Upper lobe of left lung (tissue), 6 donors: ENCODE measurements at regions not wholly inside any gene's neighbourhood (a gene's known extent, or its start where the extent isn't known, plus 50 kb on each side); places are given as distances from the start of the nearest gene placed in this dataset.

Source experiments
- ATAC-seq, 2 donors: fragments of 200-7000 bp; cut with Tn5 transposase; one replicate each; pipeline ENCODE4 v1.9.1; 2022; ENCODE audit warnings: mild to moderate bottlenecking in 2 of 2, moderate library complexity in 2 of 2; ENCODE audit not compliant: low FRiP score in 2 of 2
- DNase-seq, 2 donors: peaks; one replicate each; pipeline ENCODE4 v3.0.0-alpha.2; 2019 to 2020
- H3K27ac ChIP-seq, 4 donors: fragments of 200-600 bp; sonication (generic); one replicate each; pipeline ENCODE4 v1.5.1; 2016 to 2019
- H3K27me3 ChIP-seq, 4 donors: fragments of 200-600 bp; sonication (generic); one replicate each; pipeline ENCODE4 v1.5.1; 2017 to 2019
- H3K36me3 ChIP-seq, 4 donors: fragments of 200-600 bp; sonication (generic); one replicate each; pipeline ENCODE4 v1.5.1; 2016 to 2019
- H3K4me1 ChIP-seq, 4 donors: fragments of 200-600 bp; sonication (generic); one replicate each; pipeline ENCODE4 v1.5.1; 2018 to 2019
- H3K4me3 ChIP-seq, 4 donors: fragments of 200-600 bp; sonication (generic); one replicate each; pipeline ENCODE4 v1.5.1; 2017 to 2019; ENCODE audit warnings: mild to moderate bottlenecking in 2 of 4, moderate library complexity in 1 of 4
- H3K9me3 ChIP-seq, 4 donors: fragments of 200-600 bp; sonication (generic); one replicate each; pipeline ENCODE4 v1.5.1; 2018 to 2019
- EP300 ChIP-seq, 4 donors: sonication (generic); formaldehyde crosslinking; IDR thresholded peaks; one replicate each; pipeline ENCODE4 v1.5.1; 2017; ENCODE audit warnings: antibody characterized with exemption in 4 of 4, control low read depth in 2 of 4
- POLR2A ChIP-seq, 4 donors: fragments of 450-650 bp; IDR thresholded peaks; one replicate each; pipeline ENCODE4 v1.5.1; 2016 to 2017; ENCODE audit warnings: antibody characterized with exemption in 4 of 4, mild to moderate bottlenecking in 2 of 4
- POLR2AphosphoS5 ChIP-seq, 2 donors: sonication (generic); formaldehyde crosslinking; IDR thresholded peaks; one replicate each; pipeline ENCODE4 v1.5.1; 2017; ENCODE audit warnings: antibody characterized with exemption in 2 of 2
- WGBS, 2 donors: methylation state at CpG; one replicate each; pipeline ENCODE4 v1.1.5; 2017 to 2018; 5-methylcytosine and 5-hydroxymethylcytosine counted together
- TF ChIP-seq, protein P1 (sequence below), 6 experiments: fragments of 450-650 bp in 4 of 6; fragments of 200-600 bp in 2 of 6; sonication (generic) in 2 of 6; IDR thresholded peaks; one replicate each; pipeline ENCODE4 v1.5.1; 2016 to 2019; ENCODE audit warnings: antibody characterized with exemption in 6 of 6
- donor health status: DM: no; HTN: no; CAD: no; lungs with moderate emphysema.
- donor health status: DM: no; HTN: yes; CAD: no; lungs with severe emphysema.

DNA sequence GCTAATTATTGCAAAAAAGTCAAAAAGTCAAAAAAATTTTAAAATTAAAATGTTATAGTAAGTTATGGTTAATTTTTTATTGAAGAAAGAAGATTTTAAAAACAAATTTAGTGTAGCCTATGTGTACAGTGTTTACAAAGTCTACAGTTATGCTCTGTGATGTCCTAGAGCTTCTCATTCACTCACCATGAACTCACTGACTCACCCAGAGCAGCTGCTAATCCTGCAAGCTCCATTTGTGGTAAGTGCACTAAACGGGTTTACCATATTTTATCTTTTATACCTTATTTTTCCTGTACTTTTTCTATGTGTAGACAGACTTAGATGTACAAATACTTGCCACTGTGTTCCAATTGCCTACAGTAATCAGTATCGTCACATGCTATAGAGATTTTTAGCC, 788.2 kb downstream of the DSC3 start:
- ATAC-seq: no peak
- H3K4me1 ChIP-seq: no peaks in the 10 kb centered on the region
- no peaks in the 10 kb centered on the region for H3K9me3 ChIP-seq
- TF ChIP-seq EP300 (IDR thresholded peaks at IDR 0.05) (no peak), POLR2AphosphoS5 (IDR thresholded peaks at IDR 0.05) (no peak)
- TF ChIP-seq, protein P1, sequence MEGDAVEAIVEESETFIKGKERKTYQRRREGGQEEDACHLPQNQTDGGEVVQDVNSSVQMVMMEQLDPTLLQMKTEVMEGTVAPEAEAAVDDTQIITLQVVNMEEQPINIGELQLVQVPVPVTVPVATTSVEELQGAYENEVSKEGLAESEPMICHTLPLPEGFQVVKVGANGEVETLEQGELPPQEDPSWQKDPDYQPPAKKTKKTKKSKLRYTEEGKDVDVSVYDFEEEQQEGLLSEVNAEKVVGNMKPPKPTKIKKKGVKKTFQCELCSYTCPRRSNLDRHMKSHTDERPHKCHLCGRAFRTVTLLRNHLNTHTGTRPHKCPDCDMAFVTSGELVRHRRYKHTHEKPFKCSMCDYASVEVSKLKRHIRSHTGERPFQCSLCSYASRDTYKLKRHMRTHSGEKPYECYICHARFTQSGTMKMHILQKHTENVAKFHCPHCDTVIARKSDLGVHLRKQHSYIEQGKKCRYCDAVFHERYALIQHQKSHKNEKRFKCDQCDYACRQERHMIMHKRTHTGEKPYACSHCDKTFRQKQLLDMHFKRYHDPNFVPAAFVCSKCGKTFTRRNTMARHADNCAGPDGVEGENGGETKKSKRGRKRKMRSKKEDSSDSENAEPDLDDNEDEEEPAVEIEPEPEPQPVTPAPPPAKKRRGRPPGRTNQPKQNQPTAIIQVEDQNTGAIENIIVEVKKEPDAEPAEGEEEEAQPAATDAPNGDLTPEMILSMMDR (IDR thresholded peaks at IDR 0.05): no peak
- no peak overlapping the region for H3K27ac ChIP-seq
- H3K4me3 ChIP-seq: no peak overlapping the region
- 76 to 87% methylated on average over 2 of the region's 2 CpGs for WGBS, 2 donors
- no peak for DNase-seq
- no peaks in the 10 kb centered on the region for H3K27me3 ChIP-seq
- H3K36me3 ChIP-seq: no peaks in the 10 kb centered on the region

DNA sequence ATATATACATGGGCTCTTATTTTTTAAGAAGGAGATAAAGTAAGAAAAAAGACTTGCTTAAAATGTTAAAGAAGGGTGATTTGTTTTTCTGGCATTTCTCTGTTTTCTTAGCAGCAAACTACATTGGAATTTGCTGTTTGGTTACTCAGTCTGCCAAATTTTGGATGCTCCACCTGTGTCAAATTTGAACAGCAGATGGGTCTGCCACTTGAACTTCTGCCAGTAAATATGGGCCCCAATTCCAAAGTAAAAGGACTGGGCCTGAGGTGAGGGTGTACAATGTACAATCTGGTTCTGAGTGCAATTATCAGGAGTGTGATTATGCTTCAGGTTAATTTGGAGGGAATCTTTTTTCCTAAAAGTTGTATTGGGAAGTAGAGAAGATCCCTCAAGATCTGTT, 794.5 kb downstream of the DSC3 start:
- Histone ChIP-seq H3K27ac (no peak overlapping the region), H3K27me3 (no peaks in the 10 kb centered on the region), H3K4me3 (no peak overlapping the region), H3K9me3 (no peaks in the 10 kb centered on the region), H3K36me3 (no peaks in the 10 kb centered on the region), H3K4me1 (no peaks in the 10 kb centered on the region)
- TF ChIP-seq POLR2AphosphoS5 (IDR thresholded peaks at IDR 0.05) (no peak), EP300 (IDR thresholded peaks at IDR 0.05) (no peak), POLR2A (IDR thresholded peaks at IDR 0.05) (no peak)
- TF ChIP-seq, protein P1 (IDR thresholded peaks at IDR 0.05): no peak
- ATAC-seq: no peak
- DNase-seq: no peak

GRCh38 chr18:30245766-30246455, 796.6 kb downstream of the DSC3 start:
- no peak for ATAC-seq
- WGBS, 2 donors: 36 to 57% methylated on average over 3 of the region's 3 CpGs
- H3K9me3 ChIP-seq: no peaks in the 10 kb centered on the region
- no peaks in the 10 kb centered on the region for H3K36me3 ChIP-seq
- H3K4me1 ChIP-seq: no peaks in the 10 kb centered on the region
- H3K4me3 ChIP-seq: no peak overlapping the region
- H3K27me3 ChIP-seq: no peaks in the 10 kb centered on the region
- DNase-seq: no peak
- TF ChIP-seq POLR2AphosphoS5 (IDR thresholded peaks at IDR 0.05): no peak
- H3K27ac ChIP-seq: no peak overlapping the region

GRCh38 chr18:30234755-30235154, 807.8 kb downstream of the DSC3 start:
- ATAC-seq (no peak), DNase-seq (no peak)
- Histone ChIP-seq H3K4me3 (no peak overlapping the region), H3K4me1 (no peaks in the 10 kb centered on the region), H3K36me3 (no peaks in the 10 kb centered on the region), H3K27ac (no peak overlapping the region), H3K27me3 (no peaks in the 10 kb centered on the region), H3K9me3 (no peaks in the 10 kb centered on the region)
- TF ChIP-seq POLR2AphosphoS5 (IDR thresholded peaks at IDR 0.05): no peak
- no peak for TF ChIP-seq EP300 (IDR thresholded peaks at IDR 0.05)
- TF ChIP-seq, protein P1 (IDR thresholded peaks at IDR 0.05): no peak
- TF ChIP-seq POLR2A (IDR thresholded peaks at IDR 0.05): no peak

GRCh38 chr18:30211112-30211511, 831.4 kb downstream of the DSC3 start:
- Histone ChIP-seq H3K4me1 (no peaks in the 10 kb centered on the region), H3K9me3 (no peaks in the 10 kb centered on the region), H3K27ac (no peak overlapping the region), H3K27me3 (no peaks in the 10 kb centered on the region), H3K36me3 (no peaks in the 10 kb centered on the region), H3K4me3 (no peak overlapping the region)
- no peak for DNase-seq
- TF ChIP-seq, protein P1 (IDR thresholded peaks at IDR 0.05): no peak
- TF ChIP-seq EP300 (IDR thresholded peaks at IDR 0.05) (no peak), POLR2A (IDR thresholded peaks at IDR 0.05) (no peak), POLR2AphosphoS5 (IDR thresholded peaks at IDR 0.05) (no peak)
- no peak for ATAC-seq
